ENCODE measurements at regions not wholly inside any gene's neighbourhood (a gene's known extent, or its start where the extent isn't known, plus 50 kb on each side); places are given as distances from the start of the nearest gene placed in this dataset.

GRCh38 chr6:24052590-24052961 lies 73.4 kb upstream of the NRSN1 start (continued):
- TF ChIP-seq MYNN (tag by site-specific recombination; IDR thresholded peaks at IDR 0.05; ENCODE audit: borderline replicate concordance) = no peak
- TF ChIP-seq REST (tag by site-specific recombination; IDR thresholded peaks at IDR 0.05) = no peak

- H3K9me3 ChIP-seq (ENCODE audit: control insufficient read depth, insufficient read depth, low read depth, low read length) = no peaks in the 10 kb centered on the region
- no peak overlapping the region for H3K4me3 ChIP-seq (ENCODE audit: low read depth, low read length)
- no peaks in the 10 kb centered on the region for H3K4me1 ChIP-seq (ENCODE audit: control insufficient read depth, insufficient read depth, low read length)
- CTCF ChIA-PET = interaction anchor here (0.5 kb wide), 1 partner anchor 644 kb away, joined by 4 read pairs; no protein-coding TSS in a partner anchor
- no peaks in the 10 kb centered on the region for H3K36me3 ChIP-seq (ENCODE audit: control insufficient read depth in 2 of 2, insufficient read depth in 1 of 2, low read length in 2 of 2)
- no peak overlapping the region for H3K27ac ChIP-seq (ENCODE audit: extremely low read depth, low read depth, low read length)
- POLR2A ChIA-PET = no interaction called here
- TF ChIP-seq ZNF350 (tag by site-specific recombination; IDR thresholded peaks at IDR 0.05) = no peak
- no peak for TF ChIP-seq ZNF555 (tag by site-specific recombination; conservative IDR thresholded peaks at IDR 0.05)
- no peak for TF ChIP-seq ZNF202 (tag by site-specific recombination; IDR thresholded peaks at IDR 0.05; ENCODE audit: borderline replicate concordance)
- no peak for TF ChIP-seq ZNF610 (tag by site-specific recombination; IDR thresholded peaks at IDR 0.05; ENCODE audit: borderline replicate concordance)
- TF ChIP-seq FEZF1 (tag by site-specific recombination; IDR thresholded peaks at IDR 0.05) = no peak
- TF ChIP-seq ZNF311 (tag by site-specific recombination; IDR thresholded peaks at IDR 0.05; ENCODE audit: borderline replicate concordance) = no peak
- TF ChIP-seq ZNF510 (tag by site-specific recombination; IDR thresholded peaks at IDR 0.05; ENCODE audit: insufficient replicate concordance) = no peak
- no peak for TF ChIP-seq TRIM28 (IDR thresholded peaks at IDR 0.05; ENCODE audit: borderline replicate concordance, low read length)
- TF ChIP-seq ZNF223 (tag by site-specific recombination; IDR thresholded peaks at IDR 0.05) = no peak
- no peak for TF ChIP-seq ZNF398 (tag by site-specific recombination; IDR thresholded peaks at IDR 0.05)
- TF ChIP-seq ZNF239 (tag by site-specific recombination; IDR thresholded peaks at IDR 0.05) = no peak
- TF ChIP-seq GLIS1 (tag by site-specific recombination; IDR thresholded peaks at IDR 0.05) = no peak
- TF ChIP-seq ZNF18 (tag by site-specific recombination; IDR thresholded peaks at IDR 0.05) = no peak
- TF ChIP-seq IKZF3 (tag by site-specific recombination; IDR thresholded peaks at IDR 0.05) = no peak
- no peak for TF ChIP-seq ZNF777 (tag by site-specific recombination; IDR thresholded peaks at IDR 0.05; ENCODE audit: borderline replicate concordance)
- TF ChIP-seq ZNF664 (tag by site-specific recombination; IDR thresholded peaks at IDR 0.05) = no peak
- TF ChIP-seq ZBTB1 (tag by site-specific recombination; IDR thresholded peaks at IDR 0.05) = no peak
- TF ChIP-seq ZNF596 (tag by site-specific recombination; IDR thresholded peaks at IDR 0.05) = no peak
- TF ChIP-seq ZNF274 (IDR thresholded peaks at IDR 0.05; ENCODE audit: low read length) = no peak
- no peak for TF ChIP-seq ZNF274 (tag by site-specific recombination; IDR thresholded peaks at IDR 0.05; ENCODE audit: borderline replicate concordance)
- TF ChIP-seq ZNF48 (tag by site-specific recombination; IDR thresholded peaks at IDR 0.05) = no peak
These were observed 73.0 kb upstream of the NRSN1 start for GRCh38 chr6:24053057-24053456.
